NCI-H446 treated with DMSO at 0.1 percent for 48 hours (cell line): ENCODE measurements at regions not wholly inside any gene's neighbourhood (a gene's known extent, or its start where the extent isn't known, plus 50 kb on each side); places are given as distances from the start of the nearest gene placed in this dataset.
A peak's percentile ranks its signal among the peaks of the same experiment; 100 is the strongest.
"Not testable (repeated sequence)": the region's sequence is repeated elsewhere in the genome, so short reads cannot be mapped to it uniquely, and the experiment has no call there.

Experiments used
- DNase-seq: peaks from one replicate; lab custom pipeline; 2025; lab: John Stamatoyannopoulos, UW

DNA sequence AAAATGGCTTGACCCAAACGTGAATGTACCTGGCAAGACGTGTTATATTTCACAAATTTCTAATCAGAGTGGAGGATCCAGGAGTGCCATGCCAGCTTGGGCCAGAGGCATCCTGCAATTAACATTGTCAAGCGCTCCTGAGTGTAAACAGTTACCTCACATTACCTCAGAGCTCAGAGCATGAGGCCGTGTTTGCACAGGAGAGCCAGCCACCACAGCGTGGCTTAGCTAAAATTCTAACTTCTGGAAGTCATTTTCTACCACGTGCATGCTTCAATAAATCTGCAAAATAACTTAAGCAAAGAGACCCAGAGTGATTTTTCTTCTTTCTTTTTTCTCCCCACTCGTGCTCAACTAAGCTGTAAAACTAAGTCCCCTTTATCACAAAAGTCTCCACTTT lies 769.0 kb downstream of the KCNJ2 start:
- no peak for DNase-seq

GRCh38 chr17:70945386-70945785 lies 776.1 kb downstream of the KCNJ2 start:
- DNase-seq: no peak

- DNase-seq: no peak
Observed at GRCh38 chr17:70947215-70947614, 777.9 kb downstream of the KCNJ2 start.

DNA sequence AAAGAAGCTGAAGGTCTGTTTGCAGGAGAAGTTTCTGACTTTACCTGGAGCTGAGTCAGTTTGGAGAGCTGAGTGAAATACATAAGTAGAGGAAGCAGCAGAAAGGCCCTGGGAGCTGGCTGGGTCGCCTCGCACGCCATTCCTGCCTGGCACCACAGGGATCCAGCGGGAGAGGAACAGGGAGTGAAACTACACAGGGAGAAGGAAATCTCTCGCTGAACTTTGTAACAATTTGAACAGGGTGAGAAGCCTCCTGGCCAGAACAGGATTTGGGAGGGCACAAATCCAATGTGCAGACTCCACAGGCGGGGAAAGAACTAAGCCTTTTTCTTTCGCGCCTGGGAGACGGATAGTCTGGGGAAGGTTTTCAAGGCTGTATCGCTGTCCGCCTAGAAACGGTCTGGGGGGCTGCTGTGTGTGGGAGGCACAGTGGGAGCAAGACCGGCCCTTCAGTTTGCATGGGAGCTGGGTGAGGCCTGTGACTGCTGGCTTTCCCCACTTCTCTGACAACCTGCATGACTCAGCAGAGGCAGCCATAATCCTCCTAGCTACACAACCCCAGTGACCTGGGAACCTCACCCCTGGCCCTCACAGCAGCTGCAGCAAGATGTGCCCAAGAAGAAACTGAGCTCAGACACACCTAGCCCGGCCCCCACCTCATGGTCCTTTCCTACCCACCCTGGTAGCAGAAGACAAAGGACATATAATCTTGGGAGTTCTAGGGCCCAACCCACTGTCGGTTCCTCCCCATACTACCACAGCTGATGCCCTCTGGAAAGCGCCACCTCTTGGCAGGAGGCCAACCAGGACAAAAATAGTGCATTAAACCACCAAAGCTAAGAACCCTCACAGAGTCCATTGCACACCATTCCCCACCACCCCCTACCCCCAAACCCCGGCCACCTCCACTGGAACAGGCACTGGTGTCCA lies 778.6 kb downstream of the KCNJ2 start:
- DNase-seq: no peak

DNA sequence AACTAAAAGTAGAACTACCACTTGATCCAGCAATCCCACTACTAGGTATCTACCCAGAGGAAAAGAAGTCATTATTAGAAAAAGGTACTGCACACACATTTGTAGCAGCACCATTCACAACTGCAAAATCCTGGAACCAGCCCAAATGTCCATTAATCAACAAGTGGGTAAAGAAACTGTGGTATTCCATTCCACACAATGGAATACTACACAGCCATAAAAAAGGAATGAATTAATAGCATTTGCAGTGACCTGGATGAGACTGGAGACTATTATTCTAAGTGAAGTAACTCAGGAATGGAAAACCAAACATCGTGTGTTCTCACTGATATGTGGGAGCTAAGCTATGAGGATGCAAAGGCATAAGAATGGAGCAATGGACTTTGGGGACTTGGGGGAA lies 783.8 kb downstream of the KCNJ2 start:
- not testable (repeated sequence) for DNase-seq

DNA sequence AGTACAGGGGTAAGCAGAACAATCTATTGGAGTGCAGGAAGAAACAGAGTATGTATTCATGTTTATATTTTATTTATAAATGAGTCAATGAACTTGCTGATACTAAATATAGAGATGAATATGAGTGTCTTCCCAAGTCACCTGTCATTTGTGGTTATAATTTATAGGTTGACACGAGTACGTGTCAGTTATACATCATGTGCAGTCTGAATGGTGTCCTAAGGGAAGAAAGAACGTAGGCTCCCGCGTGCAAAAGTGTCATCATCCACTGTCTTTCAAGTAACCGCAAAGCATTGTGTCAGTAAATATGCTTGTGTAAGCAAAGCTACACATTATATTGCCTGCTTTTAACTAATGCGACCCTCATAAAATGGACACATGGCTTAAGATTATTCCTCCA lies 786.1 kb downstream of the KCNJ2 start:
- DNase-seq: no peak

GRCh38 chr17:70956726-70957125 lies 787.4 kb downstream of the KCNJ2 start:
- DNase-seq: no peak

GRCh38 chr17:70961341-70961740 lies 792.0 kb downstream of the KCNJ2 start:
- no peak for DNase-seq

DNA sequence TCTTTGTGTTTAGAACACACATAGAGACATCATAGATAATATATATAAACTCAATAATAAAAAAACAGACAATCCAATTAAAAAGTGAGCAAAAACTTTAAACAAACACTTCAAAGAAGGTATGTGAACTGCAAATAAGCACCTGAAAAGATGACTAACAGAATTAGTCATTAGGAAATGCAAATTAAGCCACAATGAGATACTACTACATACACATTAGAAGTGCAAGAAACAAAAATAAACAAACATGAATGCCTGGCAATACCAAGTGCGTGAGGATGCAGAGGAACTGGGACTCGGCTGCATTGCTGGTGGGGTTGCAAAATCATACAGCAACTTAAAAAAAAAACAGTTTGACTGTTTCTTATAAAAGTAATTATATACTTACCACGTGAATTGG lies 799.0 kb downstream of the KCNJ2 start:
- no peak for DNase-seq

- DNase-seq: no peak
Observed at GRCh38 chr17:70969521-70970034, 800.2 kb downstream of the KCNJ2 start.

DNA sequence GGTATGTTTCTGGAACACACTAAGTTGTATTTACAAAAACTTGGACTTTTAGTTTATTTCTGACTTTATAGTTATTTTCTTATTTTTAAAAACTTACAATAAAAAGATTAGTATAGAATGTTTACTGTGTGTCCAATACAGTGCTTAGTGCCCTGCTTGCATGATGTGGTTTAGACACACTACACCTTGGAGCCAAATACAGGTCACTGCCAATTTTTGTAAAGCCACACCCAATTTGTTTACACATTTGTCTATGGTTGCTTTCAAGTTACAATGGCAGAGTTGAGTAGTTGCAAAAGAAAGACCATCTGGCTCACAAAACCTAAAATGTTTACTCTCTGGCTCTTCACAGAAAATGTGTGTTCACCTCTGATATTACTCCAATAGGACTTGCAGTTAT lies 807.1 kb downstream of the KCNJ2 start:
- DNase-seq: peak; percentile 13

DNA sequence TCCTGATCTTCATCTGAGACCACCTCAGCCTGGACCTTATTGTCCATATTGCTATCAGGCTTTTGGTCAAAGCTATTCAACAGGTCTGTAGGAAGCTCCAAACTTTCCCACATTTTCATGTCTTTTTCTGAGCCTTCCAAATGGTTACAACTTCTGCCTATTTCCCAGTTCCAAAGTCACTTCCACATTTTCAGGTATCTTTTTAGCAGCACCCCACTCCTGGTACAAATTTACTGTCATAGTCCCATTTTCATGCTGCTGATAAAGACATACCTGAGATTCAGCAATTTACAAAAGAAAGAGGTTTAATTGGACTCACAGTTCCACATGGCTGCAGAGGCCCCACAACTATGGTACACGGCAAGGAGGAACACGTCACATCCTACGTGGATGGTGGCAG lies 815.5 kb downstream of the KCNJ2 start:
- no peak for DNase-seq

DNA sequence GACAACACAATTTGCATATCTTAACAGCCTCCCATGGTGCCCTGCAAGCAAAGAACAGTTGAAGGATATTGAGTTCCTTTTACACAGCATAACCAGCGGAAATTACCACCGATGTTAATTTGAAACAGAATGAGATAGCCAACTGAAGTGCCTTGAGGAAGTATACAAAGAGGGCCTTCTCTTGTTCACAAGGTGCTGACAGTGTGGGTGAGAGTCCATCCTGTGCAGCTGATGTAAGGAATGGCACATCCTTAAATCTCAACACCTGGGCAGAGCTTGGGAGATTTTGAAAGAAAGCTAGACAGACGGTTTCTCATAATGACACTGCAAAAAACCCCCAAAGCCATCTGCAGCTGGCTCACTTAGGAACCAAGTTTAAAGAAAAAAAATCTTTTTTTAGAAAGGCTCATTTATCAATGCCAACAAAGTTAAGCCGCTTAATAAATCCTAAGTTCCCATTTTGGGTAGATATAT lies 818.6 kb downstream of the KCNJ2 start:
- DNase-seq: no peak

DNA sequence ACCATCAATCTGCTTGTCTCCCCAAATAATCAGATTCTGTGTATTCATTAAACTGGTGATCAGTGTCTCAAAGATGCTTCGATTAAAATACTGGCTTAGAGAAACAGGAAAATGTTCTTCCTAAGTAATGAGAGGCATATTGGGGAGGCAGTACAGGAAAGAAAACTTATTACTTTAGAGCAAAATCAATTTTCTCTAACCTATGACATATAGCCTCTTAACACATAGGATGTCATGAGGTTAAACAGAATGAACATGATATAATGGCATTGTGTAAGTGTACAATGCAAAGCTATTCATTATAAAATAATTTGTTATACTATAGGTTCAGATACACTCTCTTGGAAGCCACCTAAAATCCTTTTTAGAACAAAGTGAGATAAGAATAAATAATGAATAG lies 819.3 kb downstream of the KCNJ2 start:
- no peak for DNase-seq

DNA sequence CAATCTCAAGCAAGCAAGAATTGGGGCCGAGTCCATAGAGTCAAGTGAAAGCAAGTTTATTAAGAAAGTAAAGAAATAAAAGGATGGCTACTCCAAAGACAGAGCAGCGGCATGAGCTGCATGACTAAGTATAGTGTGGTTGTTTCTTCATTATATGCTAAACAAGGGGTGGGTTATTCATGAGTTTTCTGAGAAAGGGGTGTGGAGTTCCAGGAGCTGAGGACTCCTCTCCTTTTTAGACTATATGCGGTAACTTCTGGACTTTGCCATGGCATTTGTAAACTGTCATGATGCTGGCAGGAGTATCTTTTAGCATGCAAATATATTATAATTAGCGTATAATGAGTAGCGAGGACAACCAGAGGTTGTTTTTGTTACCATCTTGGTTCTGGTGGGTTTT lies 819.9 kb downstream of the KCNJ2 start:
- DNase-seq: no peak

- DNase-seq: no peak
Observed at GRCh38 chr17:70994194-70994593, 824.9 kb downstream of the KCNJ2 start.

DNA sequence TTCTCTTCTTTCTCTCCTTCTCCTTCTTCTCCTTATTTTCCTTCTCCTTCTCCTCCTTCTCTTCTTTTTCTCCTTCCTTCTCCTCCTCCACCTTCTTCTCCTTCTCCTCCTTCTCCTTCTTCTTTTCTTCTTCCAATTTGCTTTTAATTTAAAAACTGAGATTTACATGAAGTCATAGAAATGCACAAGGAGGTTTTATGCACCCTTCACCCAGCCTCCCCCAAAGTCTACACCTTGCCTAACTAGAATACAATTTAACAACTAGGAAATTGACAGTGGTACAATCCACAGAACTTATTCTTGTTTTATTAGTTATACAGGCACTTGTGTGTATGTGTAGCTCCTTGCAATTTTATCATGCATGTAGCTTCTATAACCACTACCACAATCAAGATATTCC lies 826.7 kb downstream of the KCNJ2 start:
- no peak for DNase-seq

- DNase-seq: no peak
Observed at GRCh38 chr17:71003736-71004135, 834.4 kb downstream of the KCNJ2 start.

DNA sequence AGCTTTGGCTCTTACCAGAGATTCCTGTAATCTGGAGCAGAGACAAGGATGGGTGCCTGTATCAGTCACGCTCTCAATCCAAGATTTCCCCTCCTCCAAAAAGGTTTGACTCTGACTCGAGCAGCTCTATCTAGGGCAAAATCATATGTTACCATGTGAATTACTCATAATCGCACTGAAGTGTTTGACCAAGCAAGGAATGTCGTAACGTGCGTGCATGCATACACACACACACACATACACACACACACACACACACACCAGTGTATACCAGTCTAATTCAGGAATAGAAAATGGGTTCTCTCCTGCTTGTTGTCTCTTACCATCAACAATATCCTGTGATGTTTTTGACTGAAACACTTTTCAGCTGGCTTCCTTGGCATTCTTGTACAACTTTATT lies 835.1 kb downstream of the KCNJ2 start:
- no peak for DNase-seq

DNA sequence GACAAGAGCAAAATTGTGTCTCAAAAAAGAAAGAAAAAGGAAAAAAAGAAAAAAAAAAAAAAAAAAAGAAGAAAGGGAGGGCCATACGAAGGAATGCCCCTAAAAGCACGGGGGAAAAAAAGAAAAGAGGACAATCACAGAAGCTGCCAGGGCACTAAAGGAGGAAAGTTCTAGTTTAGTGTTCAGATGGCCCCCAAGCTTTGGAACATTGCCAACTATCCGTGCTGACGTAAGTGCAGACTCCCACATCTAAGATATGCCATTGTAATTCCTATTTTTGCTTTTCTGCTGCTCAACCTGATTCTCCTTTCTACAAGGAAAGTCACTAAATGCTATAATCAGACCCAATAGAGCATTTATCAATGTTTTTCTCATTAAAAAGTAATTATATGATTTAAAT lies 842.1 kb downstream of the KCNJ2 start:
- no peak for DNase-seq

GRCh38 chr17:71019699-71020098 lies 850.4 kb downstream of the KCNJ2 start:
- no peak for DNase-seq

- DNase-seq: no peak
Observed at GRCh38 chr17:71022758-71023157, 853.4 kb downstream of the KCNJ2 start.

GRCh38 chr17:71023249-71024030 lies 854.1 kb downstream of the KCNJ2 start:
- peak; percentile 94 for DNase-seq
